Omental fat pad (tissue), 3 donors: ENCODE measurements at regions not wholly inside any gene's neighbourhood (a gene's known extent, or its start where the extent isn't known, plus 50 kb on each side); places are given as distances from the start of the nearest gene placed in this dataset.
"Not testable (repeated sequence)": the region's sequence is repeated elsewhere in the genome, so short reads cannot be mapped to it uniquely, and the experiment has no call there.

Experiments
- ATAC-seq: fragments of 150-250 bp; one replicate; pipeline ENCODE4 v1.9.1; 2016; ENCODE audit warnings: mild to moderate bottlenecking, moderate library complexity; ENCODE audit not compliant: low FRiP score
- DNase-seq: peaks from one replicate; pipeline ENCODE4 v3.0.0-alpha.2; 2019; ENCODE audit warnings: low spot score
- TF ChIP-seq, protein P1 (sequence below), 3 donors: fragments of 450-650 bp; IDR thresholded peaks; one replicate each; pipeline ENCODE4 v1.5.1; 2016 to 2017; ENCODE audit warnings: antibody characterized with exemption in 3 of 3, mild to moderate bottlenecking in 3 of 3, moderate library complexity in 2 of 3

DNA sequence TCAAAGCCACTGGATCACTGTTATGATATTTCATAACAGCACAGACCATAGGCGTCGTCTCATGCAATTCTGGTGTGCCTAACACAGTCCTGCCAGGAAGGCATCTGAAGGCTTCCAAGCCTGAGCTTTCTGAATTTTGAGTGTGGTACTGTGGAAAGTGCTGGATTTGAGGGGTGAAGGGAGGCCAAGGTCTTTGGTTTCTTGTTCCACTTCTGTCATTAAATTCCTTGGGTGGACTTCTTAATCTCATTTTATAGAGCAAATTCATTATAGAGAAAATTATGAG is 441.3 kb upstream of the PIK3R1 start:
- no peak for ATAC-seq
- no peak for DNase-seq
- TF ChIP-seq, protein P1, sequence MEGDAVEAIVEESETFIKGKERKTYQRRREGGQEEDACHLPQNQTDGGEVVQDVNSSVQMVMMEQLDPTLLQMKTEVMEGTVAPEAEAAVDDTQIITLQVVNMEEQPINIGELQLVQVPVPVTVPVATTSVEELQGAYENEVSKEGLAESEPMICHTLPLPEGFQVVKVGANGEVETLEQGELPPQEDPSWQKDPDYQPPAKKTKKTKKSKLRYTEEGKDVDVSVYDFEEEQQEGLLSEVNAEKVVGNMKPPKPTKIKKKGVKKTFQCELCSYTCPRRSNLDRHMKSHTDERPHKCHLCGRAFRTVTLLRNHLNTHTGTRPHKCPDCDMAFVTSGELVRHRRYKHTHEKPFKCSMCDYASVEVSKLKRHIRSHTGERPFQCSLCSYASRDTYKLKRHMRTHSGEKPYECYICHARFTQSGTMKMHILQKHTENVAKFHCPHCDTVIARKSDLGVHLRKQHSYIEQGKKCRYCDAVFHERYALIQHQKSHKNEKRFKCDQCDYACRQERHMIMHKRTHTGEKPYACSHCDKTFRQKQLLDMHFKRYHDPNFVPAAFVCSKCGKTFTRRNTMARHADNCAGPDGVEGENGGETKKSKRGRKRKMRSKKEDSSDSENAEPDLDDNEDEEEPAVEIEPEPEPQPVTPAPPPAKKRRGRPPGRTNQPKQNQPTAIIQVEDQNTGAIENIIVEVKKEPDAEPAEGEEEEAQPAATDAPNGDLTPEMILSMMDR (IDR thresholded peaks at IDR 0.05): no peak

DNA sequence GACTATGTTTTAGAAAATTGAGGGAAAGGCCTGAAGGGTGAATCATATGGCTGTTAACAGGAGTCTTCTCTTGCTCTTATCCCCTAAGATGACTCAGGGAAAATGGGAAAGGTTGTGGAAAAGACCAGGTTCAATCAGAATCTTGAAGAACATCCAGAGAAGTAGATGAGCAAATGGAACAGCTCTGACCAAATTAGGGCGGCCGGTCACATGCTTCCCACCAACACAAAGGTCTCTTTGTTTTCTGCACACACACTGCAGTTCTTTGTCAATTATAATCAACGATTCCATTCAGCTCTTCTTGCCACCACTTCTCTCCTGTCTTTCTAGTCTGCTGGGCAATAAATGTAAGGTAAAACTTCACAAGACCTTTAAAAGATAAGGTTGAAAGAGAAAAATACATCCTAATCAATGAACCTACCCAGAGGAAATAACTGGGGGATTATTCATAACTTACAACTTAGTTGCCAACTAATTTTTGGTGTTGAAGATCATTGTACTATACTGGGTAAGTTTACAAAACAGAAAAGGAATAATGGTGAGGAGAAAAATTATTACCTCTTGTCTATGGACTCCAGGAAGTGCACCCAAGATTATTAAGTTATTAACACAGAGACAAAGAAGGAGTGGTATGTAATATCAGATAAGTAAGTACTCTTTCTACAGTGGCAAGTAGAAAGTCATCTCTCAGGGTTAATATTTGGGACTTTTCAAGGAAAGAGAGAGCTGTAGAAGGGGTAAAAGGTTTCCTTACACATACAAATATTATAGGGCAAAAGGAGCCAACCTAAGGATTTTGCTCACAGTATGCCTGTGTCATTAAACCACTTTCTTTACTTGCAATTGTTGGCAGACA is 441.9 kb upstream of the PIK3R1 start:
- ATAC-seq: no peak

DNA sequence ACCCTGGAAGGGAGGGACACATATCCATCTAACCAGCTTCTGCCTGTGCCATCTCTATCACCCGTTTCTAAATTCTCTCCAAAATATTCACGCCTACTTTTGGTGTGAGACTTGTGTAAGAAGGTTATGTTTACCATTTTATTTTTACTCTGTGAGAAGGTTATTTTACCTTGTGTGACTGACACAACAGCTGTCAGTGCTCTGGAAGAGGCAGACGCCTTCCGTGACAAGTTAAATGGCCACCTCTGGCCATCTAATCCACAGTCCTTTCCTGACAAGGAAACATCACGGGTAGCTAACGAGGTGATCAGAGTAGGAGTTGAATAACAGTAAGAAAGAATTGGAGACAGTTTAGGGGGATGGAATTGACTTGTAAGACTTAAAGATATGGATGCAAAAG is 443.8 kb upstream of the PIK3R1 start:
- ATAC-seq (no peak), DNase-seq (no peak)
- TF ChIP-seq, protein P1 (IDR thresholded peaks at IDR 0.05): no peak

More for the DNA sequence above, 441.9 kb upstream of the PIK3R1 start:
- TF ChIP-seq, protein P1 (IDR thresholded peaks at IDR 0.05): no peak
- no peak for DNase-seq

DNA sequence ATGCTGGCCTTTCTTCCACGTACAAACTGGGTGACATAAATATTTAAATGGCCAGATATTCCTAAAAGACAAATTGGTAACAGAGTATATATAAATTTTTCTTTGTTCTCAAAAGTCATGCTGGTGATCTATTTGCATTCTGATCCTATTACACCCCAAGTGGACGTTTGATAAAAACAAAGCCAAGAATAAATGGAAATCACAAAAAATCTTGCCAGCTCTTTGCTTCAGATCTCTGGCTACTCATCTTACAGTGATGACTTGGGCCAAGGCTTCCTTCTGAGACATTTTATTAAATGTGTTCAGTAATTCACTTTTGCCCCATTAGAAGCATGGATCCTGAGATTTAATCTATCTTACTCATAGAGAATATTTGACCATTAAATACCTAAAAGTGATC is 444.3 kb upstream of the PIK3R1 start:
- TF ChIP-seq, protein P1 (IDR thresholded peaks at IDR 0.05): no peak
- DNase-seq (no peak), ATAC-seq (peak; percentile 21)

DNA sequence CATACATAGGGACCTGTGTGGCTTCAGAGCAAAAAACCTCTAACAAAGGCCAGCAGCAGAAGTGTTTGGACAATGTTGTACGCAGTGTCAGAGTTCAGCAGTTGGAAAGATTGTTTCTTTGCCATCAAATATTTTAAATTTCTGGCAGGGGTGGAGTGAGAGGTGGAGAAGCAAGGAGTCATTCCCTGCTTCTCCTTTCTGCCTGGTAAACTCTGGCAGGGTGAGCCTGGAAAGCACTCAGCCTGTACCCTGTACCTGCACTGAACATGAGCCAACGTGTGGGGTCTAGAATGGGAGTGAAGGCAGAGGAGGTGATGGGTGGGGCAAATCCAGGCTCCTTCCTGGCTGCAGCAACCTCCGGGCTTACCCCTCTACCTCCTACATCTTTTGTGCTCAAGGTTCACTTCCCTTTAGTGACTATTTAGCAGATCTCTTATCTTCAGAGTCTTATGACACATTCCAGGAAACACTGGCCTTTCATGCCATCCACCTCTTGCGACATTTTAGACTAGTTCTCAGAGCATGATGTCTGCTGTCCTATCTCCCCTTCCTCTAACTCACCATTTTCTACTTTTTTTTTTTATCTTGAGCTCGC is 445.0 kb upstream of the PIK3R1 start:
- TF ChIP-seq, protein P1 (IDR thresholded peaks at IDR 0.05): no peak
- peak; percentile 68 for ATAC-seq
- no peak for DNase-seq

DNA sequence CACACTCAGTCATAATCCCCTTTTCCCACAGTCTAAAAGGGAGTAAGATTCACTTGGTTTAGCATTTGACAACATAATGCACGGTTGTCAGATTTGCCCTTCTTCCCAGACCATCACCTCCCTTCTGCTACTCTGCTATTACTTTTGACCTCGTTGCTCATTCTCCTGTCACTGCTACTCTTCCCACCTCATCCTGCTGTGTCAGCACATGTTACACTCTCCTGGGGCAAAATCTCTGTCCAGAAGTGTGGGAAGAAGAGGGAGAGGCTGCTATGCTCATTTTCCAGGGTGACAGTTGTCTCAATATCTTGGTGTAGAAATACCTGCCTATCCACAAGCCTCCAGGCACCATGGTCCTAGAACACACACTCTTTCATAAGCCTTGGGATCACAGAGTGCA is 449.9 kb upstream of the PIK3R1 start:
- TF ChIP-seq, protein P1 (IDR thresholded peaks at IDR 0.05): no peak
- DNase-seq (no peak), ATAC-seq (no peak)

DNA sequence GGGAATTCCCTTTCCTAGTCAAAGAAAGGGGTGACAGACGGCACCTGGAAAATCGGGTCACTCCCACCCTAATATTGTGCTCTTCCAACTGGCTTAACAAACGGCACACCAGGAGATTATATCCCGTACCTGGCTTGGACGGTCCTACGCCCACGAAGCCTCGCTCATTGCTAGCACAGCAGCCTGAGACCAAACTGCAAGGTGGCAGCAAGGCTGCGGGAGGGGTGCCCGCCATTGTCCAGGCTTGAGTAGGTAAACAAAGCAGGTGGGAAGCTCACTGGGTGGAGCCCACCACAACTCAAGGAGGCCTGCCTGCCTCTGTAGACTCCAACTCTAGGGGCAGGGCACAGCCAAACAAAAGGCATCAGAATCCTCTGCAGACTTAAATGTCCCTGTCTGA is 457.8 kb upstream of the PIK3R1 start:
- DNase-seq, ATAC-seq: not testable (repeated sequence)
